ENCODE measurements at regions not wholly inside any gene's neighbourhood (a gene's known extent, or its start where the extent isn't known, plus 50 kb on each side); places are given as distances from the start of the nearest gene placed in this dataset.

DNA sequence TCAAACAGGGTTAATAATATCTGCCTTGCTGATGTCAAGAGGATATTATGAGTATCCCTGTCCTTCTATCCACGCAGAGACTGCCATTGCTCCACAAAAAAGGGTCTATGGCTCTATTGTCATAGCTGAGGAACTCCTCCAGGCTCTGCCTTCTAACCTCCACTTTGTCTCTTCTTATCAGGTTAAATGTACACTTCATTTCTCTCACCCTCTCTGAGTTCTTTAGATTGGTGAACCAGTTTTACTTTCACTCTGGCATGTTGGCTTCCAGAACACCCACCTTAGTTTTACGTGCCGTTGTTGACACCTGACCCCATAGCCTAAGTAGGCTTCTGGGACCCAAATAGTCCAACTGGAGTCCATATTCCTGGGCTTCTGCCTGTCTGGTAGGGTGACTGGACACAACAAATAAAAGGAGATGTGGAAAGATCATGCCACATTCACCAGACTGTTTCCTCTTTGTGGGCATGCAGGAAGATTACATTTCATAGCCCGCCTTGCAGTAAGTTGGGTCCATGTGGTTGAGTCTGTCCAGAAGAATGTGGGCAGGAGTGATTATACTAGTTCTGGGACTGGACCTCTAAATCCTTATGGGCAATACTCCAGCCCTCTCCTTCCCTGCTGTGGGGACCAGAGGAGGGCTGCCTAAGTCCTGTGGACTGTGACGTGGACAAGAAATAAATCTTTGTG is 350.4 kb upstream of the CLINT1 start:
- CTCF ChIA-PET, result interaction anchor here (0.8 kb wide), 1 partner anchor 134 kb away, joined by 3 read pairs; no protein-coding TSS in a partner anchor
- Histone ChIP-seq H3K4me2 (ENCODE audit: control insufficient read depth, insufficient read depth) (no peak overlapping the region), H3K27me3 (replicated peaks in 1 of 2; ENCODE audit: control insufficient read depth in 2 of 2, insufficient read depth in 2 of 2, low read length in 1 of 2) (no peaks in the 10 kb centered on the region; a peak in 1 of 4 replicates), H3K9me3 (replicated peaks; ENCODE audit: control insufficient read depth, insufficient read depth, low read length) (no peaks in the 10 kb centered on the region), H3K36me3 (ENCODE audit: control insufficient read depth in 2 of 2, insufficient read depth in 2 of 2, low read length in 1 of 2) (no peaks in the 10 kb centered on the region), H2AFZ (ENCODE audit: control insufficient read depth, low read depth, low read length) (no peak overlapping the region), H3K9ac (ENCODE audit: control insufficient read depth, insufficient read depth, low read length) (no peak overlapping the region), H3K4me3 (no peak overlapping the region), H3K79me2 (ENCODE audit: control insufficient read depth, insufficient read depth, low read length) (no peaks in the 10 kb centered on the region), H3K27ac (ENCODE audit: control insufficient read depth, insufficient read depth) (no peak overlapping the region), H4K20me1 (ENCODE audit: control insufficient read depth, insufficient read depth) (no peaks in the 10 kb centered on the region), H3K4me1 (ENCODE audit: control insufficient read depth, insufficient read depth, low read length) (no peaks in the 10 kb centered on the region)
- no peak for TF ChIP-seq TCF3 (IDR thresholded peaks at IDR 0.05; ENCODE audit: borderline replicate concordance, insufficient read depth, low read depth, low read length)
- TF ChIP-seq IKZF1 (conservative IDR thresholded peaks at IDR 0.05), result no peak
- TF ChIP-seq EGR1 (IDR thresholded peaks at IDR 0.05; ENCODE audit: borderline replicate concordance in 1 of 2, low read depth in 2 of 2, low read length in 2 of 2), result no peak
- no peak for TF ChIP-seq RFX5 (IDR thresholded peaks at IDR 0.05; ENCODE audit: low read depth, low read length)
- no peak for TF ChIP-seq HDAC2 (IDR thresholded peaks at IDR 0.05)
- no peak for TF ChIP-seq STAT1 (conservative IDR thresholded peaks at IDR 0.05)
- TF ChIP-seq JUND (IDR thresholded peaks at IDR 0.05; ENCODE audit: low read depth, low read length), result no peak
- intact Hi-C loops (cut with micrococcal nuclease; ENCODE audit: unreplicated experiment) (no loop called here), in situ Hi-C loops (cut with MboI) (no loop called here)
- BruUV-seq (replicated peaks), result no TSS peak
- RAD21 ChIA-PET (ENCODE audit: unreplicated experiment), result no interaction called here
- SMC1A ChIA-PET (ENCODE audit: uncharacterized antibody, unreplicated experiment), result interaction anchor here (1.2 kb wide), 1 partner anchor 66 kb away, joined by 3 read pairs; no protein-coding TSS in a partner anchor
- POLR2A ChIA-PET, result no interaction called here
- WGBS (ENCODE audit: insufficient coverage, insufficient replicate concordance, low lambda C conversion rate, missing lambda C conversion rate), result 33% methylated on average over 5 of the region's 5 CpGs
- no peak for FAIRE-seq
- ATAC-seq, result no peak
- DNase-seq (ENCODE audit: low read depth, low spot score), result no peak

DNA sequence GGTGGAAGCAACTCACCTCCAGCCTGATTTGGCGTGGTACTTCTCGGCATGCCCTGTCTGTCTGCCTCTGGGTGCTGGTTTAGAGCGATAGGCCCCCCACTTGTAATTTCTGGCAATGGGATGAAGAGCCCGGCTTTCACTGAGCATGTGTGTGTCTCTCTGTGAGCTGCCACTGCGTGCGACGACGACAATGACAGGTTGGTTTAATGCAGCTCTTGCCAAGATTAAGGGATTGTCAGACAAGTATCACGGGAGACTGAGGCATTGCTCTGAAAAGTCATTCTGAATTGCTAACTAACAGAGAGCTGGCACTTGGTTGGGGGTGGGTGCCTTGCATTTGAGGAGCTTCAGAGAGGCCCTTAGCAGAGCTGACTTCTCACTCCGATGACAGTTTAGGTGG is 348.8 kb upstream of the CLINT1 start:
- POLR2A ChIA-PET, result no interaction called here
- Histone ChIP-seq H3K4me1 (ENCODE audit: control insufficient read depth, insufficient read depth, low read length) (no peaks in the 10 kb centered on the region), H3K36me3 (ENCODE audit: control insufficient read depth in 2 of 2, insufficient read depth in 2 of 2, low read length in 1 of 2) (no peaks in the 10 kb centered on the region), H3K27me3 (replicated peaks in 1 of 2; ENCODE audit: control insufficient read depth in 2 of 2, insufficient read depth in 2 of 2, low read length in 1 of 2) (no peaks in the 10 kb centered on the region; a peak in 1 of 4 replicates), H4K20me1 (ENCODE audit: control insufficient read depth, insufficient read depth) (no peaks in the 10 kb centered on the region), H3K27ac (ENCODE audit: control insufficient read depth, insufficient read depth) (no peak overlapping the region), H3K4me2 (ENCODE audit: control insufficient read depth, insufficient read depth) (no peak overlapping the region), H3K4me3 (no peak overlapping the region), H3K9me3 (replicated peaks; ENCODE audit: control insufficient read depth, insufficient read depth, low read length) (no peaks in the 10 kb centered on the region), H3K9ac (ENCODE audit: control insufficient read depth, insufficient read depth, low read length) (no peak overlapping the region), H3K79me2 (ENCODE audit: control insufficient read depth, insufficient read depth, low read length) (no peaks in the 10 kb centered on the region), H2AFZ (ENCODE audit: control insufficient read depth, low read depth, low read length) (no peak overlapping the region)
- WGBS (ENCODE audit: insufficient coverage, insufficient replicate concordance, low lambda C conversion rate, missing lambda C conversion rate), result 38% methylated on average over 10 of the region's 10 CpGs
- no peak for DNase-seq (ENCODE audit: low read depth, low spot score)
- CTCF ChIA-PET, result interaction anchor here (0.7 kb wide), 1 partner anchor 12 kb away, joined by 3 read pairs; no protein-coding TSS in a partner anchor
- in situ Hi-C loops (cut with MboI), result no loop called here
- RAD21 ChIA-PET (ENCODE audit: unreplicated experiment), result interaction anchor here (0.6 to 0.9 kb wide), 2 partner anchors 316 to 486 kb away, joined by 3 read pairs; no protein-coding TSS in a partner anchor
- no TSS peak for BruUV-seq (replicated peaks)
- intact Hi-C loops (cut with micrococcal nuclease; ENCODE audit: unreplicated experiment), result no loop called here
- SMC1A ChIA-PET (ENCODE audit: uncharacterized antibody, unreplicated experiment), result interaction anchor here (1.0 kb wide), 1 partner anchor 899 kb away, joined by 3 read pairs; no protein-coding TSS in a partner anchor
- FAIRE-seq, result no peak
- ATAC-seq, result no peak
- TF ChIP-seq BRCA1 (IDR thresholded peaks at IDR 0.05; ENCODE audit: low read depth, low read length), result no peak
- no peak for TF ChIP-seq IRF4 (IDR thresholded peaks at IDR 0.05; ENCODE audit: low read depth, low read length)
- TF ChIP-seq ATF7 (IDR thresholded peaks at IDR 0.05; ENCODE audit: low read depth), result no peak
- TF ChIP-seq ZNF384 (IDR thresholded peaks at IDR 0.05; ENCODE audit: borderline replicate concordance, low read depth, low read length), result no peak
- no peak for TF ChIP-seq BCL11A (IDR thresholded peaks at IDR 0.05; ENCODE audit: low read depth, low read length)
- no peak for TF ChIP-seq RAD51 (IDR thresholded peaks at IDR 0.05)
- no peak for TF ChIP-seq PAX5 (IDR thresholded peaks at IDR 0.05; ENCODE audit: borderline replicate concordance, low read depth, low read length)
- TF ChIP-seq RELA (IDR thresholded peaks at IDR 0.05; ENCODE audit: borderline replicate concordance, partially characterized antibody), result no peak
